ENCODE measurements at regions not wholly inside any gene's neighbourhood (a gene's known extent, or its start where the extent isn't known, plus 50 kb on each side); places are given as distances from the start of the nearest gene placed in this dataset.

GRCh38 chr7:68767462-68767861, 830.8 kb upstream of the AUTS2 start:
- TF ChIP-seq CTCF (IDR thresholded peaks at IDR 0.05; ENCODE audit: low read depth, low read length, poor library complexity, severe bottlenecking), result no peak
- no peak for TF ChIP-seq EZH2phosphoT487 (IDR thresholded peaks at IDR 0.05; ENCODE audit: borderline replicate concordance, low read length)
- H3K9me2 ChIP-seq (replicated peaks; ENCODE audit: control insufficient read depth, low read length), result no peaks in the 10 kb centered on the region
- H3K4me2 ChIP-seq (ENCODE audit: low read length), result no peak overlapping the region
- H3K27me3 ChIP-seq (ENCODE audit: control insufficient read depth, low read length), result no peaks in the 10 kb centered on the region
- no peaks in the 10 kb centered on the region for H3F3A ChIP-seq (ENCODE audit: control insufficient read depth, insufficient read depth)
- H3K79me2 ChIP-seq (ENCODE audit: control insufficient read depth, low read length), result no peaks in the 10 kb centered on the region
- H3K9me3 ChIP-seq (ENCODE audit: control insufficient read depth, insufficient read depth, low read length), result peaks cover under 1% of the 10 kb centered on the region; the same call in 1 of the 2 replicates
- H4K20me1 ChIP-seq (ENCODE audit: control insufficient read depth, insufficient read depth, low read depth, low read length), result no peaks in the 10 kb centered on the region
- H3K4me1 ChIP-seq (ENCODE audit: control insufficient read depth, low read length), result no peaks in the 10 kb centered on the region
- no peak overlapping the region for H3K27ac ChIP-seq (ENCODE audit: low read depth, low read length)
- H3K4me3 ChIP-seq (ENCODE audit: low read length), result no peak overlapping the region
- H3K36me3 ChIP-seq (ENCODE audit: control insufficient read depth, low read length), result no peaks in the 10 kb centered on the region

- no peaks in the 10 kb centered on the region for H3K9me2 ChIP-seq (replicated peaks; ENCODE audit: control insufficient read depth, low read length)
- no peaks in the 10 kb centered on the region for H3K36me3 ChIP-seq (ENCODE audit: control insufficient read depth, low read length)
- no peak for TF ChIP-seq CTCF (IDR thresholded peaks at IDR 0.05; ENCODE audit: low read depth, low read length, poor library complexity, severe bottlenecking)
- no peak for TF ChIP-seq EZH2phosphoT487 (IDR thresholded peaks at IDR 0.05; ENCODE audit: borderline replicate concordance, low read length)
- H3K27ac ChIP-seq (ENCODE audit: low read depth, low read length), result no peak overlapping the region
- H3K4me1 ChIP-seq (ENCODE audit: control insufficient read depth, low read length), result no peaks in the 10 kb centered on the region
- H3K4me2 ChIP-seq (ENCODE audit: low read length), result no peak overlapping the region
- no peak overlapping the region for H3K4me3 ChIP-seq (ENCODE audit: low read length)
- no peaks in the 10 kb centered on the region for H3K27me3 ChIP-seq (ENCODE audit: control insufficient read depth, low read length)
- no peaks in the 10 kb centered on the region for H3K79me2 ChIP-seq (ENCODE audit: control insufficient read depth, low read length)
- H4K20me1 ChIP-seq (ENCODE audit: control insufficient read depth, insufficient read depth, low read depth, low read length), result no peaks in the 10 kb centered on the region
- peaks cover 3% of the 10 kb centered on the region; the same call in 1 of the 2 replicates for H3K9me3 ChIP-seq (ENCODE audit: control insufficient read depth, insufficient read depth, low read length)
- H3F3A ChIP-seq (ENCODE audit: control insufficient read depth, insufficient read depth), result no peaks in the 10 kb centered on the region
Observed at GRCh38 chr7:68770649-68771048, 827.6 kb upstream of the AUTS2 start.

GRCh38 chr7:68776326-68776725, 821.9 kb upstream of the AUTS2 start:
- Histone ChIP-seq H3K79me2 (ENCODE audit: control insufficient read depth, low read length) (no peaks in the 10 kb centered on the region), H4K20me1 (ENCODE audit: control insufficient read depth, insufficient read depth, low read depth, low read length) (no peaks in the 10 kb centered on the region), H3K4me1 (ENCODE audit: control insufficient read depth, low read length) (no peaks in the 10 kb centered on the region), H3F3A (ENCODE audit: control insufficient read depth, insufficient read depth) (no peaks in the 10 kb centered on the region), H3K4me3 (ENCODE audit: low read length) (no peak overlapping the region), H3K36me3 (ENCODE audit: control insufficient read depth, low read length) (no peaks in the 10 kb centered on the region), H3K9me2 (replicated peaks; ENCODE audit: control insufficient read depth, low read length) (no peaks in the 10 kb centered on the region), H3K27ac (ENCODE audit: low read depth, low read length) (no peak overlapping the region), H3K27me3 (ENCODE audit: control insufficient read depth, low read length) (no peaks in the 10 kb centered on the region), H3K4me2 (ENCODE audit: low read length) (no peak overlapping the region), H3K9me3 (ENCODE audit: control insufficient read depth, insufficient read depth, low read length) (peaks cover 3% of the 10 kb centered on the region; the same call in 1 of the 2 replicates)
- TF ChIP-seq EZH2phosphoT487 (IDR thresholded peaks at IDR 0.05; ENCODE audit: borderline replicate concordance, low read length) (no peak), CTCF (IDR thresholded peaks at IDR 0.05; ENCODE audit: low read depth, low read length, poor library complexity, severe bottlenecking) (no peak)

Data from DOHH2 (cell line).